B cell (primary cell): ENCODE measurements at regions not wholly inside any gene's neighbourhood (a gene's known extent, or its start where the extent isn't known, plus 50 kb on each side); places are given as distances from the start of the nearest gene placed in this dataset.

Experiments used
- ATAC-seq: fragments of 200-7000 bp; cut with Tn5 transposase; one replicate; pipeline ENCODE4 v1.10.0; 2021; ENCODE audit warnings: low read depth, mild to moderate bottlenecking, moderate number of reproducible peaks, moderate library complexity
- CTCF ChIA-PET: fragments of 350-600 bp; sonication (Branson Sonifier 250); formaldehyde crosslinking; loops from one replicate; lab custom pipeline; 2021; ENCODE audit warnings: antibody characterized with exemption, inconsistent platforms; lab: Charles Lee
- POLR2A ChIA-PET: fragments of 350-600 bp; sonication (Branson Sonifier 250); formaldehyde crosslinking; loops from one replicate; lab custom pipeline; 2021; ENCODE audit warnings: antibody characterized with exemption; lab: Charles Lee
- DNase-seq: peaks from one replicate; pipeline ENCODE4 v3.0.0; 2013
- H2AFZ ChIP-seq: 2 replicates; pipeline ENCODE4 v1.6.1; 2012; ENCODE audit warnings: mild to moderate bottlenecking, low read depth, low read length; ENCODE audit not compliant: insufficient read depth, poor library complexity, severe bottlenecking
- H3K27ac ChIP-seq, 2 donors: 1 replicate in 1 of 2; 2 replicates in 1 of 2; pipeline ENCODE4 v1.5.1; 2012 to 2013; ENCODE audit warnings: low read length in 2 of 2, mild to moderate bottlenecking in 2 of 2, moderate library complexity in 1 of 2
- H3K27me3 ChIP-seq, 4 experiments: fragments of 200-600 bp in 1 of 4; sonication (generic) in 1 of 4; replicated peaks in 1 of 4; 1 replicate in 2 of 4; 2 replicates in 2 of 4; pipeline versions ENCODE4 v1.6.1 to v1.7.0; 2013 to 2016; ENCODE audit warnings: low read length in 3 of 4, mild to moderate bottlenecking in 2 of 4, mixed read lengths in 1 of 4, moderate library complexity in 1 of 4; ENCODE audit not compliant: insufficient read depth in 4 of 4, control insufficient read depth in 3 of 4; ENCODE audit errors: control extremely low read depth in 1 of 4
- H3K36me3 ChIP-seq, 2 experiments: replicated peaks in 1 of 2; 1 replicate in 1 of 2; 2 replicates in 1 of 2; pipeline versions ENCODE4 v1.6.1 to v1.7.1; 2013; ENCODE audit warnings: low read length in 1 of 2; ENCODE audit not compliant: insufficient read depth in 2 of 2, control insufficient read depth in 1 of 2; ENCODE audit errors: control extremely low read depth in 1 of 2, extremely low read depth in 1 of 2
- H3K4me1 ChIP-seq, 2 donors: fragments of 200-600 bp in 1 of 2; sonication (generic) in 1 of 2; 1 replicate in 1 of 2; 2 replicates in 1 of 2; pipeline versions ENCODE4 v1.5.1 to v1.6.1; 2013 to 2017; ENCODE audit warnings: low read length in 2 of 2; ENCODE audit not compliant: control insufficient read depth in 2 of 2, insufficient read depth in 2 of 2
- H3K4me2 ChIP-seq: replicated peaks from 2 replicates; pipeline ENCODE3; 2012; ENCODE audit warnings: mild to moderate bottlenecking, low read depth, low read length; ENCODE audit not compliant: poor library complexity, severe bottlenecking
- H3K4me3 ChIP-seq, 5 experiments: fragments of 200-600 bp in 1 of 5; sonication (generic) in 1 of 5; 1 replicate in 3 of 5; 2 replicates in 2 of 5; pipeline versions ENCODE4 v1.5.1 to v1.7.0; 2011 to 2016; ENCODE audit warnings: low read length in 4 of 5, mild to moderate bottlenecking in 4 of 5, low read depth in 2 of 5, control low read depth in 1 of 5, moderate library complexity in 1 of 5; ENCODE audit not compliant: insufficient read depth in 1 of 5; ENCODE audit errors: control extremely low read depth in 1 of 5, extremely low read depth in 1 of 5
- H3K79me2 ChIP-seq: fragments of 200-600 bp; sonication (generic); one replicate; pipeline ENCODE4 v1.6.0; 2016; ENCODE audit warnings: low read length; ENCODE audit not compliant: control insufficient read depth, insufficient read depth
- H3K9ac ChIP-seq: fragments of 200-600 bp; sonication (generic); 2 replicates; pipeline ENCODE4 v1.6.1; 2017; ENCODE audit warnings: mild to moderate bottlenecking, low read length, moderate library complexity
- H3K9me3 ChIP-seq, 3 donors: one replicate each; pipeline versions ENCODE4 v1.6.1 to v1.7.1; 2013; ENCODE audit warnings: low read length in 2 of 3; ENCODE audit not compliant: control insufficient read depth in 2 of 3, insufficient read depth in 1 of 3; ENCODE audit errors: control extremely low read depth in 1 of 3
- H4K20me1 ChIP-seq: 2 replicates; pipeline ENCODE4 v1.6.0; 2012; ENCODE audit warnings: mild to moderate bottlenecking, low read length; ENCODE audit not compliant: insufficient read depth, control insufficient read depth, poor library complexity, severe bottlenecking
- H3K27ac Mint-ChIP-seq: one replicate; pipeline ENCODE4 v1.8.0; 2021; ENCODE audit warnings: mixed read lengths
- H3K27me3 Mint-ChIP-seq: one replicate; pipeline ENCODE4 v1.8.0; 2021; ENCODE audit warnings: mixed read lengths
- H3K4me1 Mint-ChIP-seq: one replicate; pipeline ENCODE4 v1.8.0; 2021; ENCODE audit warnings: mixed read lengths
- H3K4me3 Mint-ChIP-seq: one replicate; pipeline ENCODE4 v1.8.0; 2021; ENCODE audit warnings: mixed read lengths
- H3K9me3 Mint-ChIP-seq: one replicate; pipeline ENCODE4 v1.8.0; 2022; ENCODE audit warnings: mixed read lengths; ENCODE audit not compliant: insufficient read depth
- EZH2 ChIP-seq: IDR thresholded peaks from 2 replicates; pipeline ENCODE4 v1.6.1; 2012; ENCODE audit warnings: borderline replicate concordance, low read depth, mild to moderate bottlenecking, moderate library complexity, low read length; ENCODE audit not compliant: insufficient read depth, poor library complexity, severe bottlenecking
- WGBS: methylation state at CpG from one replicate; pipeline ENCODE4 v1.1.5; 2013; ENCODE audit warnings: missing lambda C conversion rate; ENCODE audit not compliant: insufficient coverage; 5-methylcytosine and 5-hydroxymethylcytosine counted together
- intact Hi-C: fragments of 100-400 bp; cut with micrococcal nuclease; formaldehyde crosslinking; loops from one replicate; pipeline ENCODE4 v1.10.0; 2022
- TF ChIP-seq, protein P1 (sequence below): fragments of 200-600 bp; IDR thresholded peaks from one replicate; pipeline ENCODE4 v1.8.0; 2022; ENCODE audit warnings: antibody characterized with exemption, mild to moderate bottlenecking

- H3K79me2 ChIP-seq = no peaks in the 10 kb centered on the region
- ATAC-seq (no peak), DNase-seq (no peak)
- no peaks in the 10 kb centered on the region for H3K4me1 Mint-ChIP-seq
- no peak overlapping the region for H3K4me3 Mint-ChIP-seq
- intact Hi-C loops = no loop called here
- no peak for TF ChIP-seq EZH2
- TF ChIP-seq, protein P1, sequence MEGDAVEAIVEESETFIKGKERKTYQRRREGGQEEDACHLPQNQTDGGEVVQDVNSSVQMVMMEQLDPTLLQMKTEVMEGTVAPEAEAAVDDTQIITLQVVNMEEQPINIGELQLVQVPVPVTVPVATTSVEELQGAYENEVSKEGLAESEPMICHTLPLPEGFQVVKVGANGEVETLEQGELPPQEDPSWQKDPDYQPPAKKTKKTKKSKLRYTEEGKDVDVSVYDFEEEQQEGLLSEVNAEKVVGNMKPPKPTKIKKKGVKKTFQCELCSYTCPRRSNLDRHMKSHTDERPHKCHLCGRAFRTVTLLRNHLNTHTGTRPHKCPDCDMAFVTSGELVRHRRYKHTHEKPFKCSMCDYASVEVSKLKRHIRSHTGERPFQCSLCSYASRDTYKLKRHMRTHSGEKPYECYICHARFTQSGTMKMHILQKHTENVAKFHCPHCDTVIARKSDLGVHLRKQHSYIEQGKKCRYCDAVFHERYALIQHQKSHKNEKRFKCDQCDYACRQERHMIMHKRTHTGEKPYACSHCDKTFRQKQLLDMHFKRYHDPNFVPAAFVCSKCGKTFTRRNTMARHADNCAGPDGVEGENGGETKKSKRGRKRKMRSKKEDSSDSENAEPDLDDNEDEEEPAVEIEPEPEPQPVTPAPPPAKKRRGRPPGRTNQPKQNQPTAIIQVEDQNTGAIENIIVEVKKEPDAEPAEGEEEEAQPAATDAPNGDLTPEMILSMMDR = no peak
- H3K27me3 Mint-ChIP-seq = no peaks in the 10 kb centered on the region
- H3K9ac ChIP-seq = no peak overlapping the region
- H3K9me3 ChIP-seq = no peaks in the 10 kb centered on the region
- no peak overlapping the region for H3K27ac Mint-ChIP-seq
- no peaks in the 10 kb centered on the region for H3K36me3 ChIP-seq
- CTCF ChIA-PET = no interaction called here
- H2AFZ ChIP-seq = no peak overlapping the region
- no peaks in the 10 kb centered on the region for H3K27me3 ChIP-seq
- no peak overlapping the region for H3K4me3 ChIP-seq
- no peaks in the 10 kb centered on the region for H4K20me1 ChIP-seq
- H3K27ac ChIP-seq = no peak overlapping the region
- no CpG with 5 or more reads among the region's 2 CpGs for WGBS
- no peaks in the 10 kb centered on the region for H3K9me3 Mint-ChIP-seq
- H3K4me2 ChIP-seq = no peak overlapping the region
- no peaks in the 10 kb centered on the region for H3K4me1 ChIP-seq
- POLR2A ChIA-PET = no interaction called here
Measured at GRCh38 chr4:43357252-43357974, 464.9 kb downstream of the GRXCR1 start.

DNA sequence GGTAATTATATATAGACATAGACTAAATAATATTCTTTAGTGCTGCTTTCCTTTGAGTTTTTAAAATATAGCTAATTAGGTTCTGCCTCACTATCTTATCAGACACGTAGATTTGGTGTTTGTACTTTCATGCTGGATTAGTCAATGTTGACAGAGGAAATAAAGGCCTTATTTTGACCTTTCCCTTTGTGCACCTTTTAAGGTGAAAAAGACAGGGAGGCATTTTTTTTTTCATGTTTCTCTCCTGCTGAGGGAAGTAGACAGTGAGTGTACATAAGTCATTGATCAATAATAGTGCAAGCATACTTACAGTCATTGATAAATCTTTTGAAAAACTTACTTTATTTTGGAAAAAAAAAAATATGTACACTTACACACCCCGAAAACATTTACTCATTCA is 467.8 kb downstream of the GRXCR1 start:
- intact Hi-C loops = no loop called here
- no peak overlapping the region for H3K27ac Mint-ChIP-seq
- ATAC-seq (no peak), DNase-seq (no peak)
- no peaks in the 10 kb centered on the region for H3K4me1 Mint-ChIP-seq
- Histone ChIP-seq H3K36me3 (no peaks in the 10 kb centered on the region), H3K4me3 (no peak overlapping the region), H3K9me3 (no peaks in the 10 kb centered on the region), H3K27me3 (no peaks in the 10 kb centered on the region), H2AFZ (no peak overlapping the region), H3K27ac (no peak overlapping the region), H4K20me1 (no peaks in the 10 kb centered on the region), H3K4me2 (no peak overlapping the region), H3K79me2 (no peaks in the 10 kb centered on the region), H3K4me1 (no peaks in the 10 kb centered on the region), H3K9ac (no peak overlapping the region)
- H3K9me3 Mint-ChIP-seq = no peaks in the 10 kb centered on the region
- no CpG with 5 or more reads among the region's 2 CpGs for WGBS
- no peaks in the 10 kb centered on the region for H3K27me3 Mint-ChIP-seq
- POLR2A ChIA-PET = no interaction called here
- no peak overlapping the region for H3K4me3 Mint-ChIP-seq
- CTCF ChIA-PET = interaction anchor here (0.9 kb wide), 1 partner anchor 16 kb away, joined by 3 read pairs; no protein-coding TSS in a partner anchor
- no peak for TF ChIP-seq EZH2
- TF ChIP-seq, protein P1 = no peak
